GM12892 (cell line): ENCODE measurements at regions not wholly inside any gene's neighbourhood (a gene's known extent, or its start where the extent isn't known, plus 50 kb on each side); places are given as distances from the start of the nearest gene placed in this dataset.
"Not testable (repeated sequence)": the region's sequence is repeated elsewhere in the genome, so short reads cannot be mapped to it uniquely, and the experiment has no call there.

Experiments
- DNase-seq: peaks from one replicate; pipeline ENCODE4 v3.0.0; 2011; ENCODE audit not compliant: insufficient read length
- FAIRE-seq: peaks from 2 replicates; lab custom pipeline; 2011; peaks lifted over from hg19 to GRCh38; lab: Jason Lieb, UNC
- POLR2A ChIP-seq: IDR thresholded peaks from 2 replicates; pipeline ENCODE4 v1.6.1; 2011; ENCODE audit warnings: low read depth, low read length, control low read depth
- POLR2AphosphoS5 ChIP-seq: IDR thresholded peaks from 2 replicates; pipeline ENCODE4 v1.6.1; 2011; ENCODE audit warnings: low read depth, low read length, control low read depth
- TAF1 ChIP-seq: IDR thresholded peaks from 2 replicates; pipeline ENCODE4 v1.6.1; 2011; ENCODE audit warnings: low read depth, mild to moderate bottlenecking, control low read depth, low read length, borderline replicate concordance

GRCh38 chr15:69557020-69557706 is 104.5 kb downstream of the RPLP1 start:
- FAIRE-seq (no peak), DNase-seq (no peak)
- TF ChIP-seq POLR2A, result no peak
- no peak for TF ChIP-seq TAF1
- TF ChIP-seq POLR2AphosphoS5, result no peak

GRCh38 chr15:69557707-69558409 is 105.2 kb downstream of the RPLP1 start:
- TF ChIP-seq TAF1, result no peak
- TF ChIP-seq POLR2AphosphoS5, result no peak
- no peak for TF ChIP-seq POLR2A
- FAIRE-seq (no peak), DNase-seq (no peak)

GRCh38 chr15:69559440-69560190 is 107.0 kb downstream of the RPLP1 start:
- FAIRE-seq, result no peak
- TF ChIP-seq POLR2AphosphoS5 (no peak), POLR2A (no peak), TAF1 (no peak)
- DNase-seq, result no peak

- FAIRE-seq (no peak), DNase-seq (no peak)
- TF ChIP-seq POLR2AphosphoS5 (no peak), TAF1 (no peak), POLR2A (no peak)
Observed at GRCh38 chr15:69561071-69561784, 108.6 kb downstream of the RPLP1 start.

GRCh38 chr15:69562116-69562515 is 109.5 kb downstream of the RPLP1 start:
- DNase-seq, result no peak
- no peak for TF ChIP-seq TAF1
- TF ChIP-seq POLR2A, result no peak
- no peak for TF ChIP-seq POLR2AphosphoS5
- FAIRE-seq, result no peak

- DNase-seq, result no peak
- no peak for FAIRE-seq
- no peak for TF ChIP-seq POLR2A
- TF ChIP-seq TAF1, result no peak
- TF ChIP-seq POLR2AphosphoS5, result no peak
Observed at GRCh38 chr15:69562564-69562963, 109.9 kb downstream of the RPLP1 start.

- DNase-seq, result no peak
- FAIRE-seq, result no peak
- TF ChIP-seq POLR2AphosphoS5, result no peak
- no peak for TF ChIP-seq TAF1
- no peak for TF ChIP-seq POLR2A
Observed at GRCh38 chr15:69565066-69565655, 112.5 kb downstream of the RPLP1 start.

- FAIRE-seq, DNase-seq: not testable (repeated sequence)
Observed at GRCh38 chr15:69567238-69567760, 114.7 kb downstream of the RPLP1 start.

- TF ChIP-seq TAF1 (no peak), POLR2AphosphoS5 (no peak), POLR2A (no peak)
- FAIRE-seq (no peak), DNase-seq (no peak)
Observed at GRCh38 chr15:69568173-69569009, 115.8 kb downstream of the RPLP1 start.

GRCh38 chr15:69570454-69570853 is 117.8 kb downstream of the RPLP1 start:
- FAIRE-seq (no peak), DNase-seq (no peak)
- TF ChIP-seq POLR2AphosphoS5 (no peak), TAF1 (no peak), POLR2A (no peak)
